ENCODE measurements at regions not wholly inside any gene's neighbourhood (a gene's known extent, or its start where the extent isn't known, plus 50 kb on each side); places are given as distances from the start of the nearest gene placed in this dataset.
A peak's percentile ranks its signal among the peaks of the same experiment; 100 is the strongest.

GRCh38 chr1:232459087-232459486, 170.8 kb downstream of the SIPA1L2 start:
- DNase-seq (ENCODE audit: low read depth): no peak
- no peak overlapping the region for H3K4me3 ChIP-seq (ENCODE audit: low read depth, low read length)
- TF ChIP-seq, protein P1, sequence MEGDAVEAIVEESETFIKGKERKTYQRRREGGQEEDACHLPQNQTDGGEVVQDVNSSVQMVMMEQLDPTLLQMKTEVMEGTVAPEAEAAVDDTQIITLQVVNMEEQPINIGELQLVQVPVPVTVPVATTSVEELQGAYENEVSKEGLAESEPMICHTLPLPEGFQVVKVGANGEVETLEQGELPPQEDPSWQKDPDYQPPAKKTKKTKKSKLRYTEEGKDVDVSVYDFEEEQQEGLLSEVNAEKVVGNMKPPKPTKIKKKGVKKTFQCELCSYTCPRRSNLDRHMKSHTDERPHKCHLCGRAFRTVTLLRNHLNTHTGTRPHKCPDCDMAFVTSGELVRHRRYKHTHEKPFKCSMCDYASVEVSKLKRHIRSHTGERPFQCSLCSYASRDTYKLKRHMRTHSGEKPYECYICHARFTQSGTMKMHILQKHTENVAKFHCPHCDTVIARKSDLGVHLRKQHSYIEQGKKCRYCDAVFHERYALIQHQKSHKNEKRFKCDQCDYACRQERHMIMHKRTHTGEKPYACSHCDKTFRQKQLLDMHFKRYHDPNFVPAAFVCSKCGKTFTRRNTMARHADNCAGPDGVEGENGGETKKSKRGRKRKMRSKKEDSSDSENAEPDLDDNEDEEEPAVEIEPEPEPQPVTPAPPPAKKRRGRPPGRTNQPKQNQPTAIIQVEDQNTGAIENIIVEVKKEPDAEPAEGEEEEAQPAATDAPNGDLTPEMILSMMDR (IDR thresholded peaks at IDR 0.05; ENCODE audit: insufficient read depth, low read depth, low read length): no peak

DNA sequence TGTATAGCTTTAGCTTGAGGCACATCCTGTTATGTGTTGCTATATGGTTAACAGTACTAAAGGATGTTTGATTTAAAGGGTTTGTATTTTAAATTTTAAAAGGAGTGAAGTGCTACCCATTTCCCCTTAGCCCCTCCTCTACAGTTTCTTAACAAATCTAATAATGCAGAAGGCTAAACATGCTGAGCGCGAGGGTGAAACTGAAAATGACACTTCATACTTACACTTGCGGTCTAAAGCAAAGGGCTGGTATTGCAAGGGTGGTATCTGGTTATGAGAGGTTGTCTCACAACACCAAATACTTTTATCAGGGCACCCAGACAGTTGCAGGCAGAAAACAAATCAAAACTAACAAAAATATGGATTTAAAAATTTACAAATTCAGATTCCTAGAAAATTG, 172.3 kb downstream of the SIPA1L2 start:
- no peak overlapping the region for H3K4me3 ChIP-seq (ENCODE audit: low read depth, low read length)
- peak; percentile 22 for DNase-seq (ENCODE audit: low read depth)
- TF ChIP-seq, protein P1 (IDR thresholded peaks at IDR 0.05; ENCODE audit: insufficient read depth, low read depth, low read length): no peak

GRCh38 chr1:232456714-232457113, 173.2 kb downstream of the SIPA1L2 start:
- DNase-seq (ENCODE audit: low read depth): no peak
- no peak overlapping the region for H3K4me3 ChIP-seq (ENCODE audit: low read depth, low read length)
- TF ChIP-seq, protein P1 (IDR thresholded peaks at IDR 0.05; ENCODE audit: insufficient read depth, low read depth, low read length): no peak

GRCh38 chr1:232454227-232454886, 175.6 kb downstream of the SIPA1L2 start:
- TF ChIP-seq, protein P1 (IDR thresholded peaks at IDR 0.05; ENCODE audit: insufficient read depth, low read depth, low read length): no peak
- H3K4me3 ChIP-seq (ENCODE audit: low read depth, low read length): no peak overlapping the region
- DNase-seq (ENCODE audit: low read depth): no peak

DNA sequence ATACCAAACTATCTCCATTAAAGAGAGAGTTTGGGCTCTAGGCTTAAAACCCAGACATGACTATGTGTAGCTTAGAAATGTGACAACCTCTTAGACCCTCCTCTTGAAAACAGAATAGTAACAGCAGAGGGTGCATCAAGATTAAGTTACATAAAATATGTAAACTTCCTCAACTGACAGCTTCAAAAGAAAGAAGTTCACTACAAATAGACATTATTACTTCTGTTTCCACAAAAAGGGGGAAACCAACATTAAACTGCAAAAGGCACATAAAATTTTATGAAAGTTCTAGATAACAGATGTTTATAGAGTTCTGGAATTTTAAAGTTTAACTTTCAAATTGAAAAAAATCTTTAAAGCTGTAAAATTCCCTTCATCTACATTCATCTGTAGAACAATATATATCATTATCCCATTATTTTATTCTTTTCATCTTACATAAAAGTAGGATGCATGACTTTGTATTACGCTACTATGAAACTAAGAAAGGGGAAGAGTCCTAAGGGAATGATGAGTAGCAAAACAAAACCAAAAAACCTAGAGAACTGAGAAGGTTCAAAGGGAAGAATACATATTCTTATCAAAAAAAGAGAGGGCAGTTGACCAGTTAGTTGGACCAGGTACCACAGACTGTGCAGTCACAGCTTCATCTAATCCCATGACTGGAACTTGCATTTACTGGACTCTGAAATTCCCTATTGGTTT, 177.0 kb downstream of the SIPA1L2 start:
- TF ChIP-seq, protein P1 (IDR thresholded peaks at IDR 0.05; ENCODE audit: insufficient read depth, low read depth, low read length): no peak
- DNase-seq (ENCODE audit: low read depth): no peak
- no peak overlapping the region for H3K4me3 ChIP-seq (ENCODE audit: low read depth, low read length)

GRCh38 chr1:232452117-232452516, 177.8 kb downstream of the SIPA1L2 start:
- DNase-seq (ENCODE audit: low read depth): no peak
- H3K4me3 ChIP-seq (ENCODE audit: low read depth, low read length): no peak overlapping the region
- TF ChIP-seq, protein P1 (IDR thresholded peaks at IDR 0.05; ENCODE audit: insufficient read depth, low read depth, low read length): no peak
